Gastrocnemius medialis (tissue), 4 donors: ENCODE measurements at regions not wholly inside any gene's neighbourhood (a gene's known extent, or its start where the extent isn't known, plus 50 kb on each side); places are given as distances from the start of the nearest gene placed in this dataset.

Experiments used
- ATAC-seq, 2 donors: fragments of 150-250 bp; one replicate each; pipeline ENCODE4 v1.9.1; 2016
- DNase-seq, 2 donors: peaks; one replicate each; pipeline ENCODE4 v3.0.0-alpha.2; 2019
- H3K27ac ChIP-seq, 4 donors: fragments of 200-600 bp; sonication (generic); 1 replicate in 1 of 4; 2 replicates in 3 of 4; pipeline ENCODE4 v1.5.1; 2016 to 2018; ENCODE audit warnings: mild to moderate bottlenecking in 2 of 4, moderate library complexity in 1 of 4
- H3K27me3 ChIP-seq, 3 donors: fragments of 200-600 bp; sonication (generic) in 2 of 3; 1 replicate in 1 of 3; 2 replicates in 2 of 3; pipeline versions ENCODE4 v1.5.1 to v1.6.0; 2016 to 2019; ENCODE audit warnings: mild to moderate bottlenecking in 1 of 3, moderate library complexity in 1 of 3
- H3K36me3 ChIP-seq, 2 donors: fragments of 200-600 bp; sonication (generic) in 1 of 2; one replicate each; pipeline ENCODE4 v1.5.1; 2017 to 2018
- H3K4me1 ChIP-seq, 2 donors: fragments of 200-600 bp; sonication (generic) in 1 of 2; one replicate each; pipeline ENCODE4 v1.5.1; 2016 to 2017; ENCODE audit warnings: mild to moderate bottlenecking in 2 of 2
- H3K4me3 ChIP-seq, 4 donors: fragments of 200-600 bp; sonication (generic) in 3 of 4; 1 replicate in 1 of 4; 2 replicates in 3 of 4; pipeline ENCODE4 v1.5.1; 2016 to 2019; ENCODE audit warnings: mild to moderate bottlenecking in 2 of 4
- H3K9me3 ChIP-seq, 3 donors: fragments of 200-600 bp; sonication (generic) in 2 of 3; 1 replicate in 1 of 3; 2 replicates in 2 of 3; pipeline ENCODE4 v1.5.1; 2016 to 2019
- POLR2A ChIP-seq, 2 donors: fragments of 450-650 bp; IDR thresholded peaks; one replicate each; pipeline ENCODE4 v1.6.1; 2017; ENCODE audit warnings: antibody characterized with exemption in 2 of 2, mild to moderate bottlenecking in 2 of 2, moderate library complexity in 2 of 2
- in situ Hi-C, 4 donors: fragments of 200-750 bp; cut with MboI; loops; one replicate each; pipeline versions ENCODE4 v1.15.0 to v1.8.0; 2017; ENCODE audit warnings: low sequenced_read_pairs in 4 of 4
- intact Hi-C: fragments of 100-400 bp; cut with DNase I; formaldehyde crosslinking; loops from one replicate; pipeline ENCODE4 v1.15.1; 2023; ENCODE audit warnings: low total_unique reads
- TF ChIP-seq, protein P1 (sequence below), 5 experiments: fragments of 450-650 bp in 3 of 5; fragments of 200-600 bp in 2 of 5; sonication (generic) in 2 of 5; IDR thresholded peaks in 4 of 5; conservative IDR thresholded peaks in 1 of 5; 1 replicate in 4 of 5; 2 replicates in 1 of 5; pipeline ENCODE4 v1.5.1; 2016 to 2019; ENCODE audit warnings: antibody characterized with exemption in 5 of 5, mild to moderate bottlenecking in 3 of 5, moderate library complexity in 3 of 5

GRCh38 chr1:14260480-14260879 is 338.0 kb upstream of the KAZN start:
- Histone ChIP-seq H3K27me3 (no peaks in the 10 kb centered on the region), H3K4me1 (no peaks in the 10 kb centered on the region), H3K27ac (no peak overlapping the region), H3K4me3 (no peak overlapping the region), H3K9me3 (no peaks in the 10 kb centered on the region), H3K36me3 (no peaks in the 10 kb centered on the region)
- intact Hi-C loops = no loop called here
- no peak for DNase-seq
- TF ChIP-seq, protein P1, sequence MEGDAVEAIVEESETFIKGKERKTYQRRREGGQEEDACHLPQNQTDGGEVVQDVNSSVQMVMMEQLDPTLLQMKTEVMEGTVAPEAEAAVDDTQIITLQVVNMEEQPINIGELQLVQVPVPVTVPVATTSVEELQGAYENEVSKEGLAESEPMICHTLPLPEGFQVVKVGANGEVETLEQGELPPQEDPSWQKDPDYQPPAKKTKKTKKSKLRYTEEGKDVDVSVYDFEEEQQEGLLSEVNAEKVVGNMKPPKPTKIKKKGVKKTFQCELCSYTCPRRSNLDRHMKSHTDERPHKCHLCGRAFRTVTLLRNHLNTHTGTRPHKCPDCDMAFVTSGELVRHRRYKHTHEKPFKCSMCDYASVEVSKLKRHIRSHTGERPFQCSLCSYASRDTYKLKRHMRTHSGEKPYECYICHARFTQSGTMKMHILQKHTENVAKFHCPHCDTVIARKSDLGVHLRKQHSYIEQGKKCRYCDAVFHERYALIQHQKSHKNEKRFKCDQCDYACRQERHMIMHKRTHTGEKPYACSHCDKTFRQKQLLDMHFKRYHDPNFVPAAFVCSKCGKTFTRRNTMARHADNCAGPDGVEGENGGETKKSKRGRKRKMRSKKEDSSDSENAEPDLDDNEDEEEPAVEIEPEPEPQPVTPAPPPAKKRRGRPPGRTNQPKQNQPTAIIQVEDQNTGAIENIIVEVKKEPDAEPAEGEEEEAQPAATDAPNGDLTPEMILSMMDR (IDR thresholded peaks at IDR 0.05 in 4 of 5, conservative IDR thresholded peaks at IDR 0.05 in 1 of 5) = no peak
- no peak for TF ChIP-seq POLR2A (IDR thresholded peaks at IDR 0.05)
- in situ Hi-C loops = no loop called here
- ATAC-seq = no peak

DNA sequence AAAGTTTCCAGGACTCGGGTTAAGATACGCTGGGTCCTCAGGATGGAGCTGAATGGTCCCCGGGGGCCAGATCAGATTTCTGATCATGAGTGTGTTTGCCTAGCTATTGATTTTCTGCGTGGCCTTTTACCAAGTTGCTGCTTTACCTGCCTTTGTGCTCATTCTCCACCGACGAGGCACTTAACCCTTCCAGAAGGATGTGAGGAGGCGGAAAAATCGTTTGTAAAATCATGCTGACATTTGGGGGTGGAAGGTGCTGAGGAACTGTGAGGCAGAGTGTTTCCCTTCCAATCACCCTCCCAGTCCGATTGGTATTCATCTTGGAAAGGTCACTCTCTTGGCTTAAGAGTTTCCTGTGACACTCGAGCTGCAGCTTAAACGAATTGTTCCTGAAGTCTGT is 337.1 kb upstream of the KAZN start:
- no peak for ATAC-seq

DNA sequence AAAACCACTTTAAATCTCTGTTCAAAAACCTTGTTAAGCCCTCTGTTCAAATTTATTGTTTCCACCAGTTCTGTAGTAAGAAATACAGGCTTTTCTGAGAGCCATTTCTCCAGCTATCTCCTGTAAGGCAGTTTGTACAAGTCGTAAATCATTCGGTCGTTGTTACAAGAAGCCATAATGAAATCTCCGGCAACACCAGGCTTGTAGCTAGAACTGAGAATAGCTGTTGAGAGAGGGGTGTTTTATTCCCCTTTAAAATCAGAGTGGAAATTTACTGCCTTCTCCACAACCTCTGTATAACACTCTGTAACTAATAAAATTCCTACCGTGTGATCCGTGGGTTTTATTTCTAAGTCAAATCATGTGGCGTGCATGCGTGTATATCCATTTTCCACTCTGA is 335.8 kb upstream of the KAZN start:
- no peaks in the 10 kb centered on the region for H3K4me1 ChIP-seq
- H3K4me3 ChIP-seq = no peak overlapping the region
- no peaks in the 10 kb centered on the region for H3K36me3 ChIP-seq
- TF ChIP-seq POLR2A (IDR thresholded peaks at IDR 0.05) = no peak
- TF ChIP-seq, protein P1 (IDR thresholded peaks at IDR 0.05 in 4 of 5, conservative IDR thresholded peaks at IDR 0.05 in 1 of 5) = no peak
- in situ Hi-C loops = no loop called here
- intact Hi-C loops = no loop called here
- ATAC-seq (no peak), DNase-seq (no peak)
- no peak overlapping the region for H3K27ac ChIP-seq
- H3K9me3 ChIP-seq = no peaks in the 10 kb centered on the region
- no peaks in the 10 kb centered on the region for H3K27me3 ChIP-seq

More for the DNA sequence above, 337.1 kb upstream of the KAZN start:
- no peak overlapping the region for H3K27ac ChIP-seq
- TF ChIP-seq, protein P1 (IDR thresholded peaks at IDR 0.05 in 4 of 5, conservative IDR thresholded peaks at IDR 0.05 in 1 of 5) = no peak
- TF ChIP-seq POLR2A (IDR thresholded peaks at IDR 0.05) = no peak
- no peaks in the 10 kb centered on the region for H3K4me1 ChIP-seq
- no peaks in the 10 kb centered on the region for H3K27me3 ChIP-seq
- no peak for DNase-seq
- no peak overlapping the region for H3K4me3 ChIP-seq
- no peaks in the 10 kb centered on the region for H3K9me3 ChIP-seq
- in situ Hi-C loops (no loop called here), intact Hi-C loops (no loop called here)
- no peaks in the 10 kb centered on the region for H3K36me3 ChIP-seq

GRCh38 chr1:14263225-14263624 is 335.3 kb upstream of the KAZN start:
- Histone ChIP-seq H3K9me3 (no peaks in the 10 kb centered on the region), H3K4me1 (no peaks in the 10 kb centered on the region), H3K27ac (no peak overlapping the region), H3K36me3 (no peaks in the 10 kb centered on the region), H3K27me3 (no peaks in the 10 kb centered on the region), H3K4me3 (no peak overlapping the region)
- in situ Hi-C loops (no loop called here), intact Hi-C loops (no loop called here)
- TF ChIP-seq POLR2A (IDR thresholded peaks at IDR 0.05) = no peak
- no peak for DNase-seq
- ATAC-seq = no peak

DNA sequence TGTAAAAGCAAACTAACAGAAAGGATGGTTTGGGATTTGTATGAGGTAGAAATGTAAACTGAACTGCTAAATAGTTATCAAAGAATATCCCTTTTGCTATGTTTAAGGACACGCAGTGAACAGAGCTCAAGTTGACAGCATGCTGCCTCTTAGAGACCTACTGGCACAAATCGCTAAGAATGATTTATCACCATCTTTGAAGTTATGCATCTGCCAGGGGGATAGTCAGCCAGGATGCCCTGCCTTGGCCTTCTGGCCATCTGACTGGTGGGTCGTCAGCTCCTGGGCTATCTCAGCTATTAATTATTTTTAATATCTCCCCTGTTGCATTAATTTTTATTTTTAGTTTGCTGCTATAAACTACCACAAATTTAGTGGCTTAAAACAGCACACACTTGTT is 334.8 kb upstream of the KAZN start:
- TF ChIP-seq, protein P1 (IDR thresholded peaks at IDR 0.05 in 4 of 5, conservative IDR thresholded peaks at IDR 0.05 in 1 of 5) = no peak
- TF ChIP-seq POLR2A (IDR thresholded peaks at IDR 0.05) = no peak
- no peaks in the 10 kb centered on the region for H3K9me3 ChIP-seq
- no peak overlapping the region for H3K4me3 ChIP-seq
- in situ Hi-C loops (no loop called here), intact Hi-C loops (no loop called here)
- H3K36me3 ChIP-seq = no peaks in the 10 kb centered on the region
- H3K27ac ChIP-seq = no peak overlapping the region
- H3K27me3 ChIP-seq = no peaks in the 10 kb centered on the region
- DNase-seq (no peak), ATAC-seq (no peak)
- H3K4me1 ChIP-seq = no peaks in the 10 kb centered on the region
